Hepatocyte (in vitro differentiated cells): ENCODE measurements at regions not wholly inside any gene's neighbourhood (a gene's known extent, or its start where the extent isn't known, plus 50 kb on each side); places are given as distances from the start of the nearest gene placed in this dataset.

ENCODE experiments used
- EZH2 ChIP-seq: fragments of 200-600 bp; sonication (generic); IDR thresholded peaks from 2 replicates; pipeline ENCODE4 v1.6.1; 2016; ENCODE audit warnings: antibody characterized with exemption, mild to moderate bottlenecking, borderline replicate concordance
- EZH2phosphoT487 ChIP-seq: fragments of 200-600 bp; sonication (generic); IDR thresholded peaks from one replicate; pipeline ENCODE4 v1.6.1; 2018; ENCODE audit warnings: antibody characterized with exemption, mild to moderate bottlenecking, low read depth, moderate library complexity; ENCODE audit not compliant: unreplicated experiment, severe bottlenecking
- TF ChIP-seq, protein P1 (sequence below): fragments of 200-600 bp; sonication (generic); IDR thresholded peaks from 2 replicates; pipeline ENCODE4 v1.5.1; 2016; ENCODE audit warnings: antibody characterized with exemption, mild to moderate bottlenecking; ENCODE audit not compliant: poor library complexity

DNA sequence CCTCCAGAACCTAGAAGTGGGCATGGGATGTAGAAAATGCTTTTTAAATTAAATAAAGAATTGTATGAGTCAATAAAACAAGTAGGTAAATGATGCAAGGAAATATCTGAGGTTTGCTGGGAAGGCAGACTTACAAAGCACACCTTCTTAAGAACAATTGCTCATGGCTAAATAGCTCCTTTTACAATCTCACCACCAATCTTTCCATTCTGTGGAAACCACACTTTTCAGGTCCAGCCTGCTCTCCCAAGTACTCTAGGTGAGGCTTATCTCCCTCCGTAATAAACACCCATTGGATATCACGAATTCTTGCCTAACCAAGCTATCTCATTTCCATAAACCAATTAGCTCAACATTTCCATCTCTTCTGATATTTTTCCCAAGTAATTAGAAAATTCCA, 91.5 kb upstream of the SLC8A1 start:
- TF ChIP-seq, protein P1, sequence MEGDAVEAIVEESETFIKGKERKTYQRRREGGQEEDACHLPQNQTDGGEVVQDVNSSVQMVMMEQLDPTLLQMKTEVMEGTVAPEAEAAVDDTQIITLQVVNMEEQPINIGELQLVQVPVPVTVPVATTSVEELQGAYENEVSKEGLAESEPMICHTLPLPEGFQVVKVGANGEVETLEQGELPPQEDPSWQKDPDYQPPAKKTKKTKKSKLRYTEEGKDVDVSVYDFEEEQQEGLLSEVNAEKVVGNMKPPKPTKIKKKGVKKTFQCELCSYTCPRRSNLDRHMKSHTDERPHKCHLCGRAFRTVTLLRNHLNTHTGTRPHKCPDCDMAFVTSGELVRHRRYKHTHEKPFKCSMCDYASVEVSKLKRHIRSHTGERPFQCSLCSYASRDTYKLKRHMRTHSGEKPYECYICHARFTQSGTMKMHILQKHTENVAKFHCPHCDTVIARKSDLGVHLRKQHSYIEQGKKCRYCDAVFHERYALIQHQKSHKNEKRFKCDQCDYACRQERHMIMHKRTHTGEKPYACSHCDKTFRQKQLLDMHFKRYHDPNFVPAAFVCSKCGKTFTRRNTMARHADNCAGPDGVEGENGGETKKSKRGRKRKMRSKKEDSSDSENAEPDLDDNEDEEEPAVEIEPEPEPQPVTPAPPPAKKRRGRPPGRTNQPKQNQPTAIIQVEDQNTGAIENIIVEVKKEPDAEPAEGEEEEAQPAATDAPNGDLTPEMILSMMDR = no peak
- TF ChIP-seq EZH2 (no peak), EZH2phosphoT487 (no peak)
